IMR-90 (cell line): ENCODE measurements at regions not wholly inside any gene's neighbourhood (a gene's known extent, or its start where the extent isn't known, plus 50 kb on each side); places are given as distances from the start of the nearest gene placed in this dataset.

Source experiments
- ATAC-seq: fragments of 200-7000 bp; cut with Tn5 transposase; 2 replicates; pipeline ENCODE4 v1.9.1; 2020; ENCODE audit warnings: low read depth, mild to moderate bottlenecking, moderate library complexity
- BruUV-seq: library from RNA; stranded (reverse); fragments of 400-500 nt; replicated peaks from 2 replicates; lab custom pipeline; 2021; lab: Mats Ljungman, UMichigan
- CTCF ChIA-PET: fragments of 300-600 bp; formaldehyde crosslinking; extraction: SDS; loops from one replicate; lab custom pipeline; 2021; ENCODE audit warnings: antibody characterized with exemption; lab: Yijun Ruan, JAX
- POLR2A ChIA-PET: fragments of 300-600 bp; sonication (Branson Sonifier 250); formaldehyde crosslinking; loops from one replicate; lab custom pipeline; 2022; ENCODE audit warnings: antibody characterized with exemption; ENCODE audit not compliant: unreplicated experiment; lab: Charles Lee
- DNase-seq: peaks from one replicate; pipeline ENCODE4 v3.0.0; 2013
- H2AFZ ChIP-seq: replicated peaks from 2 replicates; pipeline ENCODE3; 2013; ENCODE audit warnings: low read length, mild to moderate bottlenecking; ENCODE audit not compliant: poor library complexity
- H2AK5ac ChIP-seq: 2 replicates; pipeline ENCODE4 v1.6.1; 2013; ENCODE audit warnings: low read depth, low read length, inconsistent platforms
- H2AK9ac ChIP-seq: replicated peaks from 2 replicates; pipeline ENCODE3; 2013; ENCODE audit warnings: mild to moderate bottlenecking, low read depth, low read length, moderate library complexity; ENCODE audit not compliant: poor library complexity
- H2BK120ac ChIP-seq: 2 replicates; pipeline ENCODE4 v1.6.1; 2013; ENCODE audit warnings: low read depth, low read length, inconsistent platforms
- H2BK15ac ChIP-seq: 3 replicates; pipeline ENCODE4 v1.6.1; 2013; ENCODE audit warnings: low read depth, low read length, inconsistent platforms
- H2BK20ac ChIP-seq: 2 replicates; pipeline ENCODE4 v1.6.1; 2013; ENCODE audit warnings: low read depth, mild to moderate bottlenecking, inconsistent platforms, low read length, moderate library complexity
- H2BK5ac ChIP-seq: 2 replicates; pipeline ENCODE4 v1.6.1; 2013; ENCODE audit warnings: mild to moderate bottlenecking, low read depth, low read length, inconsistent platforms; ENCODE audit not compliant: poor library complexity, severe bottlenecking
- H3K14ac ChIP-seq: replicated peaks from 2 replicates; pipeline ENCODE4 v1.6.1; 2013; ENCODE audit warnings: low read depth, low read length, inconsistent platforms
- H3K18ac ChIP-seq: 2 replicates; pipeline ENCODE4 v1.6.1; 2013; ENCODE audit warnings: low read depth, low read length, control low read depth
- H3K23ac ChIP-seq: 2 replicates; pipeline ENCODE4 v1.6.1; 2013; ENCODE audit warnings: low read depth, low read length, inconsistent platforms
- H3K27ac ChIP-seq: 2 replicates; pipeline ENCODE4 v1.5.1; 2013; ENCODE audit warnings: mild to moderate bottlenecking, control low read depth, low read length; ENCODE audit not compliant: insufficient read depth
- H3K27me3 ChIP-seq: 2 replicates; pipeline ENCODE4 v1.6.1; 2013; ENCODE audit warnings: low read length; ENCODE audit not compliant: control insufficient read depth, insufficient read depth
- H3K36me3 ChIP-seq: 2 replicates; pipeline ENCODE4 v1.6.1; 2013; ENCODE audit warnings: low read length, mixed read lengths; ENCODE audit not compliant: control insufficient read depth, insufficient read depth
- H3K4ac ChIP-seq: 2 replicates; pipeline ENCODE4 v1.6.1; 2013; ENCODE audit warnings: low read depth, low read length, inconsistent platforms
- H3K4me1 ChIP-seq: 2 replicates; pipeline ENCODE4 v1.6.1; 2013; ENCODE audit warnings: low read length, mixed read lengths; ENCODE audit not compliant: control insufficient read depth, insufficient read depth
- H3K4me2 ChIP-seq: 2 replicates; pipeline ENCODE4 v1.6.1; 2013; ENCODE audit warnings: low read depth, mild to moderate bottlenecking, control low read depth, low read length, moderate library complexity
- H3K4me3 ChIP-seq: 2 replicates; pipeline ENCODE4 v1.5.1; 2013; ENCODE audit warnings: low read depth, mild to moderate bottlenecking, control low read depth, low read length, moderate library complexity; ENCODE audit not compliant: insufficient read depth
- H3K56ac ChIP-seq: 2 replicates; pipeline ENCODE4 v1.6.1; 2013; ENCODE audit warnings: low read length, inconsistent platforms; ENCODE audit not compliant: insufficient read depth; ENCODE audit errors: extremely low read depth
- H3K79me1 ChIP-seq, 2 experiments: 2 replicates each; pipeline ENCODE4 v1.6.1; 2013; ENCODE audit warnings: low read length in 2 of 2, inconsistent platforms in 1 of 2, low read depth in 1 of 2
- H3K9ac ChIP-seq: 2 replicates; pipeline ENCODE4 v1.6.1; 2013; ENCODE audit warnings: low read depth, low read length, control low read depth
- H3K9me1 ChIP-seq: 2 replicates; pipeline ENCODE4 v1.6.1; 2013; ENCODE audit warnings: low read length, inconsistent platforms; ENCODE audit not compliant: insufficient read depth
- H3K9me3 ChIP-seq: 2 replicates; pipeline ENCODE4 v1.6.1; 2013; ENCODE audit warnings: low read length; ENCODE audit not compliant: control insufficient read depth, insufficient read depth
- H4K20me1 ChIP-seq: 2 replicates; pipeline ENCODE4 v1.6.1; 2013; ENCODE audit warnings: low read length, inconsistent platforms; ENCODE audit not compliant: insufficient read depth
- H4K5ac ChIP-seq: 2 replicates; pipeline ENCODE4 v1.6.1; 2013; ENCODE audit warnings: mild to moderate bottlenecking, low read depth, low read length, control low read depth
- H4K8ac ChIP-seq, 2 experiments: 2 replicates each; pipeline ENCODE4 v1.6.1; 2013; ENCODE audit warnings: low read depth in 2 of 2, low read length in 2 of 2, control low read depth in 1 of 2, inconsistent platforms in 1 of 2
- H4K91ac ChIP-seq: 2 replicates; pipeline ENCODE4 v1.6.1; 2013; ENCODE audit warnings: low read depth, low read length, inconsistent platforms; ENCODE audit not compliant: insufficient read depth
- BHLHE40 ChIP-seq: fragments of 150-350 bp; IDR thresholded peaks from 2 replicates; pipeline ENCODE4 v1.6.1; 2016; ENCODE audit warnings: mild to moderate bottlenecking, low read depth, low read length
- CEBPB ChIP-seq: IDR thresholded peaks from 2 replicates; pipeline ENCODE4 v1.6.1; 2012; ENCODE audit warnings: low read depth, low read length, improper control_type of control experiment
- CHD1 ChIP-seq: IDR thresholded peaks from 2 replicates; pipeline ENCODE4 v1.6.1; 2012; ENCODE audit warnings: low read depth, low read length, improper control_type of control experiment
- FOS ChIP-seq: fragments of 150-350 bp; IDR thresholded peaks from 2 replicates; pipeline ENCODE4 v1.6.1; 2016; ENCODE audit warnings: low read depth, low read length
- MAFK ChIP-seq: IDR thresholded peaks from 2 replicates; pipeline ENCODE4 v1.6.1; 2012; ENCODE audit warnings: low read depth, low read length, improper control_type of control experiment
- MAZ ChIP-seq: IDR thresholded peaks from 2 replicates; pipeline ENCODE4 v1.6.1; 2012; ENCODE audit warnings: low read depth, mild to moderate bottlenecking, low read length, improper control_type of control experiment, moderate library complexity, borderline replicate concordance
- MXI1 ChIP-seq: IDR thresholded peaks from 2 replicates; pipeline ENCODE4 v1.6.1; 2012; ENCODE audit warnings: low read depth, mild to moderate bottlenecking, low read length, moderate library complexity, borderline replicate concordance
- NFE2L2 ChIP-seq: fragments of 150-350 bp; IDR thresholded peaks from 2 replicates; pipeline ENCODE4 v1.6.1; 2016; ENCODE audit warnings: low read depth, mild to moderate bottlenecking, low read length
- POLR2A ChIP-seq: IDR thresholded peaks from 2 replicates; pipeline ENCODE4 v1.6.1; 2012; ENCODE audit warnings: mild to moderate bottlenecking, low read depth, low read length
- RAD21 ChIP-seq: IDR thresholded peaks from 2 replicates; pipeline ENCODE4 v1.6.1; 2012; ENCODE audit warnings: low read length, improper control_type of control experiment
- RCOR1 ChIP-seq: IDR thresholded peaks from 2 replicates; pipeline ENCODE4 v1.6.1; 2012; ENCODE audit warnings: mild to moderate bottlenecking, low read length, improper control_type of control experiment; ENCODE audit not compliant: insufficient replicate concordance
- RFX5 ChIP-seq: IDR thresholded peaks from 2 replicates; pipeline ENCODE4 v1.8.0; 2012; ENCODE audit warnings: low read depth, mild to moderate bottlenecking, low read length, moderate library complexity
- SMC3 ChIP-seq: fragments of 150-350 bp; IDR thresholded peaks from 2 replicates; pipeline ENCODE4 v1.6.1; 2016; ENCODE audit warnings: low read depth, mild to moderate bottlenecking, antibody characterized with exemption, low read length, moderate library complexity
- WGBS, 2 experiments: methylation state at CpG; one replicate each; pipeline versions ENCODE4 v1.1.5 to v1.1.7; 2013; ENCODE audit warnings: missing lambda C conversion rate in 2 of 2; ENCODE audit not compliant: insufficient read length in 1 of 2; ENCODE audit errors: extremely low coverage in 2 of 2; 5-methylcytosine and 5-hydroxymethylcytosine counted together
- dilution Hi-C: fragments of 300-500 bp; cut with HindIII; formaldehyde crosslinking; loops from one replicate; pipeline ENCODE4 v1.14.3; 2018; ENCODE audit warnings: low sequenced_read_pairs; ENCODE audit not compliant: unreplicated experiment
- in situ Hi-C: fragments of 300-500 bp; cut with MboI; formaldehyde crosslinking; loops from 3 replicates; pipeline ENCODE4 v1.14.3; 2019; ENCODE audit warnings: low sequenced_read_pairs, inconsistent platforms, mixed read lengths
- intact Hi-C: fragments of 100-400 bp; cut with micrococcal nuclease; formaldehyde crosslinking; loops from 2 replicates; pipeline ENCODE4 v1.10.0; 2022
- TF ChIP-seq, protein P1 (sequence below): fragments of 150-350 bp; IDR thresholded peaks from 2 replicates; pipeline ENCODE4 v1.6.1; 2016; ENCODE audit warnings: low read depth, mild to moderate bottlenecking, low read length, moderate library complexity, borderline replicate concordance
- TF ChIP-seq, protein P2 (sequence below): conservative IDR thresholded peaks from 2 replicates; pipeline ENCODE4 v1.5.1; 2012; ENCODE audit warnings: mild to moderate bottlenecking, low read depth, low read length, improper control_type of control experiment
- TF ChIP-seq, protein P3 (sequence below): fragments of 150-350 bp; IDR thresholded peaks from 2 replicates; pipeline ENCODE4 v1.6.1; 2017; ENCODE audit warnings: mild to moderate bottlenecking, antibody characterized with exemption, low read length, low read depth

DNA sequence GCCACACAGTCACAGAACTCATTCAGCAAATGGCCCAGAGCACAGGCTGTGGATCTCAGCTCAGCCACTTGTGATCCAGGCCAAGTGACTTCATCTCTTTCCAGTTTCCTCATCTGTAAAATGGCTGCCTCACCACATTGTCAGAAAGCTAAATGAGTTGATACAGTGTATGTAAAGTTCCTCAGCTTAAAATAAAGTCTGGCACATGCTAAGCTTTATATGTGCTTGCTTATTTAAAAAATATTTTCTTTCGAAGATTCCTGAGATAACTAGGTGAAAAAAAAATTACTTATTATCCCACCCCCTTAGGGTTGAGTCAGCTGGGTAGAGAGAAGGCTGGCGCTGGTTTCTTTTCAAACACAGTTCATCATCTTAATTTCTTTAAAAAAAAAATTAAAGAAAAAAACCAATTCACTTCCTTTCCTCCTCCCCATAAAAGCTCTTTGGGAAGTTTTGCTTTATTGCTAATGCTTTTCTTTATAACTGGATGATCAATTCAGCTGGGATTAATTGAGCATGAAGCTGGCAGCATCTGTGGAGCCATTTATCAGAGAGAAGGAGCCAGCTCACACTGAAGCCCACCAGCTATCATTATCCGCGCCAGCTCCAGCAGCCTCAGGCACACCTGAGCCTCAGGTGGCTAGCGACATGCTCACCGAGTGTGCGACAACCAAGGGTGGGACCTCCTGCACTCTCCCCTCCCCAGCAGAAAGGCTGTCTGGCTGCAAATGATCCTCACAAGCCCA is 354.9 kb downstream of the FOXO1 start:
- Histone ChIP-seq H3K4me3 (no peak overlapping the region), H2AK9ac (no peak overlapping the region), H4K8ac (no peak overlapping the region), H3K4me1 (no peaks in the 10 kb centered on the region), H2AFZ (no peak overlapping the region), H3K27me3 (no peaks in the 10 kb centered on the region), H3K4me2 (no peak overlapping the region), H2BK15ac (no peak overlapping the region), H3K79me1 (no peaks in the 10 kb centered on the region), H4K20me1 (no peaks in the 10 kb centered on the region), H3K23ac (no peak overlapping the region), H3K56ac (no peak overlapping the region), H2BK5ac (no peak overlapping the region), H2BK20ac (no peak overlapping the region), H3K14ac (no peak overlapping the region), H3K9ac (no peak overlapping the region), H3K36me3 (no peaks in the 10 kb centered on the region), H3K9me3 (peaks cover 5% of the 10 kb centered on the region; the same call in 1 of the 2 replicates), H2BK120ac (no peak overlapping the region), H2AK5ac (no peak overlapping the region), H3K9me1 (no peaks in the 10 kb centered on the region), H3K18ac (no peak overlapping the region), H3K4ac (no peak overlapping the region), H4K91ac (no peak overlapping the region), H4K5ac (no peak overlapping the region), H3K27ac (no peak overlapping the region)
- intact Hi-C loops (no loop called here), in situ Hi-C loops (no loop called here), dilution Hi-C loops (no loop called here)
- ChIA-PET CTCF (interaction anchor here (1.0 kb wide), 1 partner anchor 258 kb away, joined by 3 read pairs; no protein-coding TSS in a partner anchor), POLR2A (no interaction called here)
- no TSS peak for BruUV-seq
- 80% methylated on average over 2 of the region's 7 CpGs; no CpG with 5 or more reads in 1 of the 2 experiments for WGBS, 2 experiments
- TF ChIP-seq SMC3 = no peak
- TF ChIP-seq RAD21 = no peak
- no peak for TF ChIP-seq BHLHE40
- no peak for TF ChIP-seq MAZ
- TF ChIP-seq CEBPB = no peak
- TF ChIP-seq RCOR1 = no peak
- TF ChIP-seq, protein P1, sequence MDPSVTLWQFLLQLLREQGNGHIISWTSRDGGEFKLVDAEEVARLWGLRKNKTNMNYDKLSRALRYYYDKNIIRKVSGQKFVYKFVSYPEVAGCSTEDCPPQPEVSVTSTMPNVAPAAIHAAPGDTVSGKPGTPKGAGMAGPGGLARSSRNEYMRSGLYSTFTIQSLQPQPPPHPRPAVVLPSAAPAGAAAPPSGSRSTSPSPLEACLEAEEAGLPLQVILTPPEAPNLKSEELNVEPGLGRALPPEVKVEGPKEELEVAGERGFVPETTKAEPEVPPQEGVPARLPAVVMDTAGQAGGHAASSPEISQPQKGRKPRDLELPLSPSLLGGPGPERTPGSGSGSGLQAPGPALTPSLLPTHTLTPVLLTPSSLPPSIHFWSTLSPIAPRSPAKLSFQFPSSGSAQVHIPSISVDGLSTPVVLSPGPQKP = no peak
- no peak for TF ChIP-seq CHD1
- no peak for TF ChIP-seq POLR2A
- TF ChIP-seq, protein P2, sequence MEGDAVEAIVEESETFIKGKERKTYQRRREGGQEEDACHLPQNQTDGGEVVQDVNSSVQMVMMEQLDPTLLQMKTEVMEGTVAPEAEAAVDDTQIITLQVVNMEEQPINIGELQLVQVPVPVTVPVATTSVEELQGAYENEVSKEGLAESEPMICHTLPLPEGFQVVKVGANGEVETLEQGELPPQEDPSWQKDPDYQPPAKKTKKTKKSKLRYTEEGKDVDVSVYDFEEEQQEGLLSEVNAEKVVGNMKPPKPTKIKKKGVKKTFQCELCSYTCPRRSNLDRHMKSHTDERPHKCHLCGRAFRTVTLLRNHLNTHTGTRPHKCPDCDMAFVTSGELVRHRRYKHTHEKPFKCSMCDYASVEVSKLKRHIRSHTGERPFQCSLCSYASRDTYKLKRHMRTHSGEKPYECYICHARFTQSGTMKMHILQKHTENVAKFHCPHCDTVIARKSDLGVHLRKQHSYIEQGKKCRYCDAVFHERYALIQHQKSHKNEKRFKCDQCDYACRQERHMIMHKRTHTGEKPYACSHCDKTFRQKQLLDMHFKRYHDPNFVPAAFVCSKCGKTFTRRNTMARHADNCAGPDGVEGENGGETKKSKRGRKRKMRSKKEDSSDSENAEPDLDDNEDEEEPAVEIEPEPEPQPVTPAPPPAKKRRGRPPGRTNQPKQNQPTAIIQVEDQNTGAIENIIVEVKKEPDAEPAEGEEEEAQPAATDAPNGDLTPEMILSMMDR = no peak
- TF ChIP-seq, protein P3, sequence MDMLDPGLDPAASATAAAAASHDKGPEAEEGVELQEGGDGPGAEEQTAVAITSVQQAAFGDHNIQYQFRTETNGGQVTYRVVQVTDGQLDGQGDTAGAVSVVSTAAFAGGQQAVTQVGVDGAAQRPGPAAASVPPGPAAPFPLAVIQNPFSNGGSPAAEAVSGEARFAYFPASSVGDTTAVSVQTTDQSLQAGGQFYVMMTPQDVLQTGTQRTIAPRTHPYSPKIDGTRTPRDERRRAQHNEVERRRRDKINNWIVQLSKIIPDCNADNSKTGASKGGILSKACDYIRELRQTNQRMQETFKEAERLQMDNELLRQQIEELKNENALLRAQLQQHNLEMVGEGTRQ = no peak
- TF ChIP-seq MXI1 = no peak
- TF ChIP-seq MAFK = no peak
- no peak for TF ChIP-seq NFE2L2
- TF ChIP-seq FOS = no peak
- TF ChIP-seq RFX5 = no peak
- ATAC-seq (no peak), DNase-seq (no peak)
